GM21717 (cell line): ENCODE measurements at regions not wholly inside any gene's neighbourhood (a gene's known extent, or its start where the extent isn't known, plus 50 kb on each side); places are given as distances from the start of the nearest gene placed in this dataset.

Source experiments
- ATAC-seq: cut with Tn5 transposase; IDR thresholded peaks from one replicate; pipeline ENCODE4 v1.9.1; 2021; ENCODE audit warnings: mild to moderate bottlenecking, moderate library complexity; ENCODE audit not compliant: unreplicated experiment

- no peak for ATAC-seq
Observed at GRCh38 chr16:65666132-65666941, 544.5 kb upstream of the CDH11 start.

GRCh38 chr16:65665586-65665985, 543.7 kb upstream of the CDH11 start:
- no peak for ATAC-seq

GRCh38 chr16:65663774-65664173, 541.9 kb upstream of the CDH11 start:
- no peak for ATAC-seq

- ATAC-seq: no peak
Observed at GRCh38 chr16:65662256-65662655, 540.4 kb upstream of the CDH11 start.

GRCh38 chr16:65661558-65661957, 539.7 kb upstream of the CDH11 start:
- ATAC-seq: no peak

GRCh38 chr16:65660390-65660789, 538.5 kb upstream of the CDH11 start:
- ATAC-seq: no peak

GRCh38 chr16:65659758-65660157, 537.9 kb upstream of the CDH11 start:
- no peak for ATAC-seq

- no peak for ATAC-seq
Observed at GRCh38 chr16:65658787-65659220, 536.9 kb upstream of the CDH11 start.

GRCh38 chr16:65658349-65658748, 536.5 kb upstream of the CDH11 start:
- ATAC-seq: no peak

GRCh38 chr16:65657556-65657955, 535.7 kb upstream of the CDH11 start:
- ATAC-seq: no peak

- ATAC-seq: no peak
Observed at GRCh38 chr16:65657071-65657494, 535.2 kb upstream of the CDH11 start.

- ATAC-seq: no peak
Observed at GRCh38 chr16:65655802-65656201, 533.9 kb upstream of the CDH11 start.

GRCh38 chr16:65648101-65648500, 526.2 kb upstream of the CDH11 start:
- no peak for ATAC-seq

- no peak for ATAC-seq
Observed at GRCh38 chr16:65644821-65645220, 523.0 kb upstream of the CDH11 start.

GRCh38 chr16:65641762-65642289, 520.0 kb upstream of the CDH11 start:
- no peak for ATAC-seq

GRCh38 chr16:65641049-65641761, 519.3 kb upstream of the CDH11 start:
- ATAC-seq: no peak

- no peak for ATAC-seq
Observed at GRCh38 chr16:65634833-65635232, 513.0 kb upstream of the CDH11 start.

GRCh38 chr16:65634291-65634690, 512.4 kb upstream of the CDH11 start:
- ATAC-seq: no peak

GRCh38 chr16:65624666-65625065, 502.8 kb upstream of the CDH11 start:
- no peak for ATAC-seq

- ATAC-seq: no peak
Observed at GRCh38 chr16:65624229-65624628, 502.4 kb upstream of the CDH11 start.

GRCh38 chr16:65622871-65623270, 501.0 kb upstream of the CDH11 start:
- no peak for ATAC-seq

GRCh38 chr16:65622151-65622550, 500.3 kb upstream of the CDH11 start:
- ATAC-seq: no peak
